HuH-7 (cell line): ENCODE measurements at regions not wholly inside any gene's neighbourhood (a gene's known extent, or its start where the extent isn't known, plus 50 kb on each side); places are given as distances from the start of the nearest gene placed in this dataset.
"Not testable (repeated sequence)": the region's sequence is repeated elsewhere in the genome, so short reads cannot be mapped to it uniquely, and the experiment has no call there.

Experiments used
- DNase-seq: peaks from one replicate; pipeline ENCODE4 v3.0.0; 2011; ENCODE audit warnings: low spot score

DNA sequence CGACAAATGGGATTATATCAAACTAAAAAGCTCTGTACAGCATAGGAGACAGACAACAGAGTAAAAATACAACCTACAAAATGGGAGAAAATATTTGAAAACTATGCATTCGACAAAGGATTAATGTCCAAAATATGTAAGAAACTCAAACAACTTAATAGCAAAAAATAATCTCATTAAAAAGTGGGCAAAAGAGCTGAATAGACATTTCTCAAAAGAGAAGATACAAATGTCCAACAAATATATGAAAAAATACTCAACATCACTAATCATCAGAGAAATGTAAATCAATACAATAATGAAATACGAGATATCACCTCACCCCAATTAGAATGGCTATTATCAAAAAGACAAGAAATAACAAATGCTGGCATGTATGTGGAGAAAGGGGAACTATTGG lies 272.9 kb downstream of the KLHL13 start:
- no peak for DNase-seq

- no peak for DNase-seq
These were observed 276.0 kb downstream of the KLHL13 start for GRCh38 chrX:117840645-117841044.

GRCh38 chrX:117839544-117839943 lies 277.1 kb downstream of the KLHL13 start:
- DNase-seq: peak; percentile 6

- no peak for DNase-seq
These were observed 277.9 kb downstream of the KLHL13 start for GRCh38 chrX:117838581-117839331.

DNA sequence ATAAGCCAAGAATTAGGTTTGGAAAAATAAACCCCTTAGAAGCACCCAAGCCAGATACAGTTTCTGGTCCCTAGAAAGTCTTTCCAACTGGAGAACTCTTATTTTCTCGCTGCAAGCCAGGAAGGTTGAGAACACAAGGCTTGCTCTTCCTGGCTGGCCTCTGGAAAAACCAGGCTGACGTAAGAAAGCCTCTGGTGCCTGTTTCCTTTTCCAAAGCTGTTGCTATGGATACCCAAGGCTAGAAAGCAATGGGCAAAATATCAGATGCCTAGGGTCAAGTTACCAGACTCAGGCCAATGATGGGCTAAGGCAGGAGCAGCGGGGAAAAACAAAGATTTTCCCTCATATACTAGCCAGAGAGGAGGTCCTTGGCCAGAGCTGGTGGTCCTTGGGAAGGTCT lies 281.6 kb downstream of the KLHL13 start:
- no peak for DNase-seq

DNA sequence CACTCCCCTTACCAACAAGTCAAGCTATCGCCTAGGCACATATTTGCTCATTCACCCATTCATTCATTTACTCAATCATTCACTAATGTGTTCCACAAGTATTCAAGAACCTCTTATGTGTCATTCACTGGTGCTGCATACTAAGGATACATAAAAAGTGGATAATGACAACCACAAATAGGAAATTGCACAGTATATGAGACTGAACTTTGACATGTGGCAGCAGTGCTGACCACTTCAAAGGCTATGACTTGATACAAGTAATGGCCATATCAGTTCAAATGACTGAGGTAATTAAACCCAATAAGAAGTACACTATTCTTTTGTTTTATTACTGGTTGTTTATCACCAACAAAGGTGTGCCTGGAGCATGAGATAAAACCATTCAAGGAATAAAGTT lies 282.5 kb downstream of the KLHL13 start:
- DNase-seq: peak; percentile 7

GRCh38 chrX:117821472-117821871 lies 295.1 kb downstream of the KLHL13 start:
- DNase-seq: not testable (repeated sequence)

DNA sequence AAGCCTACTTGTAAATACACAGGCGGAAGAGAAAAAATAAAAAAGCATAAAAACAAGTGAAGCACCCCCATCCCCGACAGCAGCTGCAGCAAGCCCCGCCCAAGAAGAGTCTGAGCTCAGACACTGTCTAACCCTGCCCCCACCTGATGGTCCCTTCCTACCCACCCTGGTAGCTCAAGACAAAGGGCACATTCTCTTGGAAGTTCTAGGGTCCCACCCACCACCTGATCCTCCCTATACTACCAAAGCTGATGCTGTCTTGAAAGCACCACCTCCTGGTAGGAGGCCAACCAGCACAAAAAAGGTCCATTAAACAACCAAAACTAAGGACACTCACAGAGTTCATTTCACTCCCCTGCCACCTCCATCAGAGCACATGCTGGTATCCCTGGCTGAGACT lies 308.2 kb downstream of the KLHL13 start:
- DNase-seq: no peak

- no peak for DNase-seq
These were observed 313.1 kb downstream of the KLHL13 start for GRCh38 chrX:117803463-117803862.

GRCh38 chrX:117788339-117788738 lies 328.3 kb downstream of the KLHL13 start:
- DNase-seq: no peak

- no peak for DNase-seq
These were observed 345.2 kb downstream of the KLHL13 start for GRCh38 chrX:117771384-117771783.

DNA sequence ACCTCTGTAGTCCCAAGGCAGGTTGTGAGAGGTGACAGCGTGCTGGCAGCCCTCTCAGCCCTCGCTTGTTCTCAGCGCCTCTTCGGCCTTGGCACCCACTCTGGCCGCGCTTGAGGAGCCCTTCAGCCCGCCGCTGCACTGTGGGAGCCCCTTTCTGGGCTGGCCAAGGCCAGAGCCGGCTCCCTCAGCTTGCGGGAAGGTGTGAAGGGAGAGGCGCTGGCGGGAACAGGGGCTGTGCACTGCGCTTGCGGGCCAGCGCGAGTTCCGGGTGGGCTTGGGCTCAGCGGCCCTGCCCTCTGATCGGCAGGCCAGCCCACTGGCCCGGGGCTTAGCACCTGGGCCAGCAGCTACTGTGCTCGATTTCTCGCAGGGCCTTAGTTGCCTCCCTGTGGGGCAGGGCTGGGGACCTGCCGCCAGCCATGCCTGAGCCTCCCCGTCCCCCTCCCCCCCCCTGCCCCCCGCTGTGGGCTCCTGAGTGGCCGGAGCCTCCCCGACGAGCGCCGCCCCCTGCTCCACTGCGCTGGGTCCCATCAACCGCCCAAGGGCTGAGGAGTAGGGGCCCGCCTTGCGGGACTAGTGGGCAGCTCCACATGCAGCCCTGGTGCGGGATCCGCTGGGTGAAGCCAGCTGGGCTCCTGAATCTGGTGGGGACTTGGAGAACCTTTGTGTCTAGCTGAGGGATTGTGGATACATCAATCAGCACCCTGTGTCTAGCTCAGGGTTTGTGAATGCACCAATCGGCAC lies 347.6 kb downstream of the KLHL13 start:
- no peak for DNase-seq

DNA sequence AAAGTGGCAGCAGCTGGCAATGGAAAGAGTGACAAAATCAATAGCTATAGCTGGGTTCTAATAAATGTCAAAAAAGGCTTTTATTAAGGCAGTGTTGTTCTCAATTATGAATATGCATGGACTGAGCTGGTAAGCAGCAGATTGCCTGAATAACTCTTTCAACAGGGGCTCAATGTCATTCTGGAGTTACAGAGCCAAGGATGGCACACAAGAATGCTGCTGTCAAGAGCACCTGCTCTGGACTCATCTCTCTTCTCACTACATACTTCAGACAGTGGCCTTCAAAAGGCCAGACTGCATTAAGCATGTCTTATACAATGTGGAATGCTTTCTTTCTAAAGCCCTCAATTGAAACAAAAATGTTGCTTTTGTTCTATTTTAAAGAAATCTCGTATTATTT lies 351.4 kb downstream of the KLHL13 start:
- DNase-seq: no peak

- DNase-seq: no peak
These were observed 363.9 kb downstream of the KLHL13 start for GRCh38 chrX:117752745-117753144.

DNA sequence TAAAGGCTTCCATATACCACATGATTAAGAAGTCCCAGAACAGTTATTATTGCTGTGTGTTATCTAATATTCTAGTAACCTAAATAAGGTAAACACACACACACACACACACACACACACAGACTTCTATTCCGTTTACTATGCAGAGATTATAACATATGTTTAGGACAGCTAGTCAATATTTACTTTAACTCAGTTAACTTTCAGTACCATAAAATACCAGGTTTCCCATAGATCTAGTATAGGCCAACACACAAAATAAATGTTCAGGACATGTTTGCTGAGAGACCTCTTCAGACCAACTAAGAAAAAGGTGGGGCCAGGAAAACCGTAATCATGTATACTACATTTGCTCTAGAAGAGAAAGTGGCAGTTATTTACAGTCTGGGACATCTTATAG lies 365.5 kb downstream of the KLHL13 start:
- DNase-seq: no peak

DNA sequence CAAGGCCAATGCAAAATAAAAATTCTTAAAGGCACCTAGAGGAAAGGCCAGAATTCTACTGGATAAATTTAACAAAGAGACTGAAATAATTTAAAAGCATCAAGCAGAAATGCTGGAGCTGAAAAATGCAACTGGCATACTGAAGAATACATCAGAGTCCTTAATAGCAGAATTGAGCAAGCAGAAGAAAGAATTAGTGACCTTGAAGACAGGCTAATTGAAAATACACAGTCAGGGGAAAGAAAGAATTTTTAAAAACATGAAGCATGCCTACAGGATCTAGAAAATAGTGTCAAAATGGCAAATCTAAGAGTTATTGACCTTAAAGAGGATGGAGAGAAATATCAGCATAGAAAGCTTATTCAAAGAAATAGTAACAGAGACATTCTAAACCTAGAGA lies 371.7 kb downstream of the KLHL13 start:
- DNase-seq: no peak

GRCh38 chrX:117743469-117744251 lies 372.9 kb downstream of the KLHL13 start:
- peak; percentile 13 for DNase-seq

GRCh38 chrX:117713411-117713810 lies 403.2 kb downstream of the KLHL13 start:
- DNase-seq: peak; percentile 51

GRCh38 chrX:117711782-117712181 lies 404.8 kb downstream of the KLHL13 start:
- DNase-seq: no peak

DNA sequence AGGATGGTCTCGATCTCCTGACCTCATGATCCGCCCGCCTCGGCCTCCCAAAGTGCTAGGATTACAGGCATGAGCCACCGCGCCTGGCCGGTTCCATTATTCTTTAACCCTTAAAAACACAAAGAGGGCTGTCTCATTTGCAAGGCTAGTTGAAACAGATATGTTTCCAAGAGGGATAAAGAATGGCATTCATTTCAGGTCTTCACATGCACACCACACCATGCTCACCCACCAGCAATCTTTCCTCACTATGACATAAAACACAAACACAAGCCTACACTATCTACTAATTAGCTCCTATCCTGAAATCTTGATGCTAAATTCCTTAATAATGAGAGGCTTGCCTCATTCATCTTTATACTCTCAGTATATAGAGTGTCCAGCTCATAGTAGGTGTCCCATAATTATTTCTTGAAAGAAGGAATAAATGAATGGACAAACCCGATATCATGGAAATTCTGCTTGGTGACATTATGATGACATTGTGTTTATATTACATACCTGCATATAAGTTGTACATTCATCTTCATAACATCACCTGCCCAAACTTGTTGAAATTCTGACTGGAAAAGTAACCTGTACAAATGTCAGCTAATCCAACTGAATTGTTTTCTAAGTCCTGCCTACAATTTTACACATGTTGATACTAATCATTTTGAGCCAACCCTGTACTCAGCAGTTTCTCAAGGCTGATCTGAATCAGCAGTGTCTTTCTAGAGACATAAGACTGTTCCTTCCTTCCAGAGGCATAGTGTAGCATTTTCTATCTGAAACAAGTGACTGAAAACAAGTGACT lies 408.5 kb downstream of the KLHL13 start:
- DNase-seq: no peak

GRCh38 chrX:117701050-117701449 lies 415.6 kb downstream of the KLHL13 start:
- DNase-seq: no peak

- DNase-seq: no peak
These were observed 426.7 kb downstream of the KLHL13 start for GRCh38 chrX:117689956-117690355.
